ENCODE measurements at regions not wholly inside any gene's neighbourhood (a gene's known extent, or its start where the extent isn't known, plus 50 kb on each side); places are given as distances from the start of the nearest gene placed in this dataset.

- no peak overlapping the region for H3K27ac ChIP-seq (ENCODE audit: insufficient read depth, low read depth, low read length)
- no peaks in the 10 kb centered on the region for H3K9me1 ChIP-seq (replicated peaks; ENCODE audit: control insufficient read depth, extremely low read depth, insufficient read depth, low read length)
- H3K9me3 ChIP-seq (replicated peaks; ENCODE audit: control insufficient read depth, insufficient read depth, low read length) = no peaks in the 10 kb centered on the region
- H3K9ac ChIP-seq (replicated peaks; ENCODE audit: extremely low read depth, insufficient read depth, low read length) = no peak overlapping the region
- H4K20me1 ChIP-seq (replicated peaks; ENCODE audit: control insufficient read depth, extremely low read depth, insufficient read depth, low read length) = no peaks in the 10 kb centered on the region
- no TSS peak for BruUV-seq (replicated peaks)
- dilution Hi-C loops (cut with MboI; ENCODE audit: extremely low pct_ligation_motif_present, low sequenced_read_pairs) (no loop called here), intact Hi-C loops (cut with micrococcal nuclease) (no loop called here)
- POLR2A ChIA-PET = no interaction called here
- FAIRE-seq = no peak
- H3K36me3 ChIP-seq (ENCODE audit: control insufficient read depth in 2 of 2, extremely low read depth in 1 of 2, insufficient read depth in 2 of 2, low read length in 2 of 2) = no peaks in the 10 kb centered on the region
- no peak overlapping the region for H3K4me2 ChIP-seq (ENCODE audit: insufficient read depth, low read length)
- TF ChIP-seq POLR2AphosphoS5 (IDR thresholded peaks at IDR 0.05; ENCODE audit: insufficient read depth, low read depth, low read length) (no peak), MYC (IDR thresholded peaks at IDR 0.05; ENCODE audit: low read depth, low read length) (no peak), FOS (IDR thresholded peaks at IDR 0.05; ENCODE audit: borderline replicate concordance, insufficient read depth, low read length) (no peak), GATA2 (IDR thresholded peaks at IDR 0.05; ENCODE audit: insufficient read depth, insufficient read length, low read depth, low read length) (no peak), MAX (IDR thresholded peaks at IDR 0.05; ENCODE audit: insufficient read depth, insufficient read length) (no peak), CTCF (IDR thresholded peaks at IDR 0.05; ENCODE audit: extremely low read depth in 1 of 2, insufficient read depth in 1 of 2, low read depth in 1 of 2, low read length in 2 of 2) (no peak), JUN (IDR thresholded peaks at IDR 0.05; ENCODE audit: borderline replicate concordance, insufficient read depth, insufficient read length, low read depth) (no peak), POLR2A (IDR thresholded peaks at IDR 0.05; ENCODE audit: low read depth, low read length) (no peak)
- H3K4me3 ChIP-seq (replicated peaks in 1 of 3; ENCODE audit: insufficient read depth in 1 of 3, low read depth in 1 of 3, low read length in 3 of 3) = no peak overlapping the region
- H2AFZ ChIP-seq (ENCODE audit: low read depth, low read length) = no peak overlapping the region
- DNase-seq (ENCODE audit: low read depth, low spot score) = no peak
- H3K27me3 ChIP-seq (ENCODE audit: control insufficient read depth in 2 of 2, insufficient read depth in 2 of 2, low read length in 2 of 2) = no peaks in the 10 kb centered on the region
- H3K79me2 ChIP-seq (ENCODE audit: control insufficient read depth, insufficient read depth, low read length) = no peaks in the 10 kb centered on the region
- CTCF ChIA-PET = no interaction called here
- H3K4me1 ChIP-seq (ENCODE audit: control insufficient read depth, extremely low read depth, insufficient read depth, low read length) = no peaks in the 10 kb centered on the region
These were observed 76.8 kb upstream of the PCDH8 start for GRCh38 chr13:52925251-52925650.

Measured in endothelial cell of umbilical vein (primary cell).